ENCODE measurements at regions not wholly inside any gene's neighbourhood (a gene's known extent, or its start where the extent isn't known, plus 50 kb on each side); places are given as distances from the start of the nearest gene placed in this dataset.

DNA sequence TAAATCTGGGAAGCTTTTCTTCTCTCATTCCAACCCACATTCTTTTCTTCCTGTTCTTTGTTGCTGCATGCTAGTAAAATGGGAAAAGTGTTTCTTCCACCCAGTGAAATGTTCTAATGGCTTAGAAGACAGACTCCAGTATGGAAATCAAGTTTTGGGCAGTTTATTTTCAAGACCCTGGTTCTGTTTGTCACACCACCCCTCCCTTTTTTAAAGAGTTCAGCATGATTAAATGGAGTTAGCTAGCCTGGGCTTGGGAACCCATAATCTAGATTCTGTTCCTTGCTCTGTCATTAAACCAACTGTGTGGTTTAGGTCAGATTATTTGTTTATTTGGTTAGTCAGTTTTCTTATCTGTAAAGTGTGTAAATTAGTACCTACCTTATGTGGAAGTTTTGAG, 151.8 kb upstream of the NT5C1B start:
- TF ChIP-seq, protein P1, sequence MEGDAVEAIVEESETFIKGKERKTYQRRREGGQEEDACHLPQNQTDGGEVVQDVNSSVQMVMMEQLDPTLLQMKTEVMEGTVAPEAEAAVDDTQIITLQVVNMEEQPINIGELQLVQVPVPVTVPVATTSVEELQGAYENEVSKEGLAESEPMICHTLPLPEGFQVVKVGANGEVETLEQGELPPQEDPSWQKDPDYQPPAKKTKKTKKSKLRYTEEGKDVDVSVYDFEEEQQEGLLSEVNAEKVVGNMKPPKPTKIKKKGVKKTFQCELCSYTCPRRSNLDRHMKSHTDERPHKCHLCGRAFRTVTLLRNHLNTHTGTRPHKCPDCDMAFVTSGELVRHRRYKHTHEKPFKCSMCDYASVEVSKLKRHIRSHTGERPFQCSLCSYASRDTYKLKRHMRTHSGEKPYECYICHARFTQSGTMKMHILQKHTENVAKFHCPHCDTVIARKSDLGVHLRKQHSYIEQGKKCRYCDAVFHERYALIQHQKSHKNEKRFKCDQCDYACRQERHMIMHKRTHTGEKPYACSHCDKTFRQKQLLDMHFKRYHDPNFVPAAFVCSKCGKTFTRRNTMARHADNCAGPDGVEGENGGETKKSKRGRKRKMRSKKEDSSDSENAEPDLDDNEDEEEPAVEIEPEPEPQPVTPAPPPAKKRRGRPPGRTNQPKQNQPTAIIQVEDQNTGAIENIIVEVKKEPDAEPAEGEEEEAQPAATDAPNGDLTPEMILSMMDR (IDR thresholded peaks at IDR 0.05; ENCODE audit: low read depth, low read length, poor library complexity, severe bottlenecking), result no peak
- TF ChIP-seq EZH2phosphoT487 (IDR thresholded peaks at IDR 0.05; ENCODE audit: borderline replicate concordance, low read length), result no peak

All from DOHH2 (cell line).